ENCODE measurements at regions not wholly inside any gene's neighbourhood (a gene's known extent, or its start where the extent isn't known, plus 50 kb on each side); places are given as distances from the start of the nearest gene placed in this dataset.

GRCh38 chr2:56519806-56520205, 336.0 kb downstream of the CCDC85A start:
- TF ChIP-seq, protein P1, sequence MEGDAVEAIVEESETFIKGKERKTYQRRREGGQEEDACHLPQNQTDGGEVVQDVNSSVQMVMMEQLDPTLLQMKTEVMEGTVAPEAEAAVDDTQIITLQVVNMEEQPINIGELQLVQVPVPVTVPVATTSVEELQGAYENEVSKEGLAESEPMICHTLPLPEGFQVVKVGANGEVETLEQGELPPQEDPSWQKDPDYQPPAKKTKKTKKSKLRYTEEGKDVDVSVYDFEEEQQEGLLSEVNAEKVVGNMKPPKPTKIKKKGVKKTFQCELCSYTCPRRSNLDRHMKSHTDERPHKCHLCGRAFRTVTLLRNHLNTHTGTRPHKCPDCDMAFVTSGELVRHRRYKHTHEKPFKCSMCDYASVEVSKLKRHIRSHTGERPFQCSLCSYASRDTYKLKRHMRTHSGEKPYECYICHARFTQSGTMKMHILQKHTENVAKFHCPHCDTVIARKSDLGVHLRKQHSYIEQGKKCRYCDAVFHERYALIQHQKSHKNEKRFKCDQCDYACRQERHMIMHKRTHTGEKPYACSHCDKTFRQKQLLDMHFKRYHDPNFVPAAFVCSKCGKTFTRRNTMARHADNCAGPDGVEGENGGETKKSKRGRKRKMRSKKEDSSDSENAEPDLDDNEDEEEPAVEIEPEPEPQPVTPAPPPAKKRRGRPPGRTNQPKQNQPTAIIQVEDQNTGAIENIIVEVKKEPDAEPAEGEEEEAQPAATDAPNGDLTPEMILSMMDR (conservative IDR thresholded peaks at IDR 0.05; ENCODE audit: low read depth, low read length), result no peak
- TF ChIP-seq EZH2 (IDR thresholded peaks at IDR 0.05; ENCODE audit: low read length, unreplicated experiment), result no peak
